Left lung (tissue), 4 donors: ENCODE measurements at regions not wholly inside any gene's neighbourhood (a gene's known extent, or its start where the extent isn't known, plus 50 kb on each side); places are given as distances from the start of the nearest gene placed in this dataset.

ENCODE experiments used
- ATAC-seq: fragments of 200-7000 bp; cut with Tn5 transposase; one replicate; pipeline ENCODE4 v1.9.1; 2020; ENCODE audit warnings: moderate library complexity
- DNase-seq, 4 donors: peaks; one replicate each; pipeline ENCODE4 v3.0.0-alpha.2; 2013 to 2020
- H3K27ac ChIP-seq, 2 donors: fragments of 200-600 bp; sonication (generic) in 1 of 2; one replicate each; pipeline versions ENCODE4 v1.5.0 to v1.8.0; 2020 to 2021
- H3K27me3 ChIP-seq, 2 donors: fragments of 200-600 bp; sonication (generic) in 1 of 2; one replicate each; pipeline versions ENCODE4 v1.5.0 to v1.8.0; 2020 to 2021
- H3K36me3 ChIP-seq, 2 donors: fragments of 200-600 bp; sonication (generic) in 1 of 2; one replicate each; pipeline versions ENCODE4 v1.5.0 to v1.8.0; 2020 to 2021
- H3K4me1 ChIP-seq, 2 donors: fragments of 200-600 bp; one replicate each; pipeline ENCODE4 v1.8.0; 2021
- H3K4me3 ChIP-seq, 2 donors: fragments of 200-600 bp; sonication (generic) in 1 of 2; one replicate each; pipeline versions ENCODE4 v1.5.0 to v1.8.0; 2020 to 2021; ENCODE audit warnings: mild to moderate bottlenecking in 1 of 2
- H3K9me3 ChIP-seq, 2 donors: fragments of 200-600 bp; sonication (generic) in 1 of 2; one replicate each; pipeline versions ENCODE4 v1.5.0 to v1.8.0; 2020 to 2021
- CTCF ChIP-seq, 2 donors: fragments of 200-600 bp; sonication (generic) in 1 of 2; IDR thresholded peaks; one replicate each; pipeline versions ENCODE4 v1.5.0 to v1.8.0; 2021; ENCODE audit warnings: antibody characterized with exemption in 2 of 2
- intact Hi-C, 2 donors: fragments of 100-400 bp; cut with DNase I; formaldehyde crosslinking; loops; one replicate each; pipeline versions ENCODE4 v1.11.2 to v1.14.2; 2022
- donor health status: DM: no; HTN: yes; CAD: no.
- donor health status: DM: no; HTN: no; CAD: no.

DNA sequence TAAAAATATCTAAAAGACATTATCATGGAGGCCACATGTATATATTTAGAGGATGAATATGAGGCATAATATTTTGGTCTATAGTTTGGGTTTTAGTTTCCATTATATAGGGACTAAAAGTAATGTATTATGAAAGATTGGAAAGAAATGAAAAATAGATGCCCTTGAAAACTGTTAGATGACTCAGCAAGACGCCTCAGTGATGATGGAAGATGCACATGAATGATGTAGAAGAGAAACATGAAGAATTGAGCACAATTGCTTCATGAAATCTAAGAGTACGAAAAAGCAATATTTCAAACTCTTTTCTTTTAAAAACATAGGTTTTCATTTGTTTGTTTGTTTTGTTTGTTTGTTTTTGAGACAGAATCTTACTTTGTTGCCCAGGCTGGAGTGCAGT is 89.8 kb downstream of the ARL4A start:
- no peaks in the 10 kb centered on the region for H3K4me1 ChIP-seq
- H3K9me3 ChIP-seq, result no peaks in the 10 kb centered on the region
- H3K4me3 ChIP-seq, result no peak overlapping the region
- H3K36me3 ChIP-seq, result no peaks in the 10 kb centered on the region
- ATAC-seq, result no peak
- H3K27ac ChIP-seq, result no peak overlapping the region
- TF ChIP-seq CTCF (IDR thresholded peaks at IDR 0.05), result no peak
- intact Hi-C loops, result no loop called here
- no peaks in the 10 kb centered on the region for H3K27me3 ChIP-seq
- DNase-seq, result no peak

- Histone ChIP-seq H3K27me3 (no peaks in the 10 kb centered on the region), H3K4me1 (no peaks in the 10 kb centered on the region), H3K36me3 (no peaks in the 10 kb centered on the region), H3K4me3 (no peak overlapping the region), H3K9me3 (no peaks in the 10 kb centered on the region), H3K27ac (no peak overlapping the region)
- no peak for TF ChIP-seq CTCF (IDR thresholded peaks at IDR 0.05)
- intact Hi-C loops, result no loop called here
- ATAC-seq (no peak), DNase-seq (no peak)
Observed at GRCh38 chr7:12779947-12780346, 92.5 kb downstream of the ARL4A start.

DNA sequence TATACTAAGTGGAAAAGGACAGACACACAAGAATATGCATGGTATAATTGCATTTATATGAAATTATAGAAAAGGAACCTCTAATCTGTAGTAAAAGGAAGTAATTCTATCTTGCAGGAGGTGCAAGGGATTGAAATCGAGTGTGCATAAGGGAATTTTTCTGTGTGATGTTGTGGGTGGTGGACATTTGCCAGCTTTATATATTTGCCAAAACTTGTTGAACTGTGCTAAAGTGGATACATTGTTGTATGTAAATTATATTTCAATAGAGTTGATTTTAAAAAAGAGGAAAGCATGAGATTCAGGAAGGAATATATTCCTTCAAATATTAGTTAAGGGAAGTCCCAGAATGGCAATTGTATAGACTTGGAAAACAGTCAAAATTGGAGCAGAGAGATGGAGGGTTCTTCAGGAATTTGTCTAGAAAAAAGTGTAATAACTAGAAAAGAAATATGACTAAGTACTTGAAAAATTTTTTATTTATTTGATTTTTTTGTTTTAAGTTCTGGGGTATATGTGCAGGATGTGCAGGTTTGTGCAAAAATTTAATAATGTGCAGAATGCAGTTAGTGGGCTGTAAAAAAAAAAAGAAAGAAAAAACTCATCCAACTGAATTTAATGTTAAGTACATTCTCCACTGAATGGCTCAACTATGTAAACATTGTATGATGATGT is 96.1 kb downstream of the ARL4A start:
- no peak overlapping the region for H3K4me3 ChIP-seq
- no peaks in the 10 kb centered on the region for H3K27me3 ChIP-seq
- intact Hi-C loops, result no loop called here
- H3K36me3 ChIP-seq, result no peaks in the 10 kb centered on the region
- TF ChIP-seq CTCF (IDR thresholded peaks at IDR 0.05), result no peak
- ATAC-seq, result no peak
- H3K9me3 ChIP-seq, result no peaks in the 10 kb centered on the region
- H3K4me1 ChIP-seq, result no peaks in the 10 kb centered on the region
- no peak for DNase-seq
- H3K27ac ChIP-seq, result no peak overlapping the region

DNA sequence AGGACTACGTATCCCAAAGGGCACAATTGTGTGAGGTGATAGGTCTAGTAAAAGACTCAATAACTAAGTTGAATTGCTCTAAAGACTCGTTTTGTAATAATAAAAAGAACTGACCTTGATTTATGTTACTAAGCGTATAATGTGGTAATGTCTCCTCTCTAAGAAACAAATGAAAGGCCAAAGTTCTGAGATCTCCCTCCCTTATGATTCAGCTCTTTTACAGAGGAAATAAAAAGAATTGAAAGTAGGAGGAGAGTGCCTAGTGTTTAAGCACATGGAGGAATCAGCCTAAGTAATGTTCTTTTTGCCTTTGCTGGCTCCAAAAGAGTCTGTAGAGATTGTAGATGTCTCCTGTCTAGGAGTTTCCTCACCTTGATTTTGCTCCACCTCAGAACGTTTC is 98.0 kb downstream of the ARL4A start:
- no peak overlapping the region for H3K4me3 ChIP-seq
- intact Hi-C loops, result no loop called here
- no peaks in the 10 kb centered on the region for H3K4me1 ChIP-seq
- no peak for ATAC-seq
- no peaks in the 10 kb centered on the region for H3K36me3 ChIP-seq
- H3K9me3 ChIP-seq, result no peaks in the 10 kb centered on the region
- no peak for TF ChIP-seq CTCF (IDR thresholded peaks at IDR 0.05)
- no peak overlapping the region for H3K27ac ChIP-seq
- H3K27me3 ChIP-seq, result no peaks in the 10 kb centered on the region
- DNase-seq, result no peak

DNA sequence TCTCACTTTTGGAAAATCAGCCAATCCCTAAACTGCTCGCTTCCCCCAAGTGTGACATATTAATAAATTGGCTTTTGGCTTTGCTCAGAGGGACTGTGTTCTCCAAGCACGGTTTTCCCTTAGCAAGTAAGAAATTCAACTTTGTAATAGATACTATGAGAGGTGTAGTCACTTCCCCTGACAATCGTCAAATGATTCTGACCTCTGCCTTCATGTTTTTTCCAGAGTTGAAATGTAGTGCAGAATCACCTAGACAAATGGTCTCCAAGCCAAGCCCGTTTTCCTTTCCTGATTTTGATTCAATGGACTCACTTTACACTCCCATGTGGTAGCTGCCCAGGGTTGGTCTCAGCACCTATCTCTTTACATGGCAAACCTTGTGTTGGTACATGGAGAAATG is 99.1 kb downstream of the ARL4A start:
- intact Hi-C loops, result no loop called here
- H3K4me1 ChIP-seq, result no peaks in the 10 kb centered on the region
- ATAC-seq (no peak), DNase-seq (no peak)
- no peak for TF ChIP-seq CTCF (IDR thresholded peaks at IDR 0.05)
- no peak overlapping the region for H3K4me3 ChIP-seq
- no peaks in the 10 kb centered on the region for H3K27me3 ChIP-seq
- H3K27ac ChIP-seq, result no peak overlapping the region
- no peaks in the 10 kb centered on the region for H3K9me3 ChIP-seq
- H3K36me3 ChIP-seq, result no peaks in the 10 kb centered on the region
